ENCODE measurements at regions not wholly inside any gene's neighbourhood (a gene's known extent, or its start where the extent isn't known, plus 50 kb on each side); places are given as distances from the start of the nearest gene placed in this dataset.

DNA sequence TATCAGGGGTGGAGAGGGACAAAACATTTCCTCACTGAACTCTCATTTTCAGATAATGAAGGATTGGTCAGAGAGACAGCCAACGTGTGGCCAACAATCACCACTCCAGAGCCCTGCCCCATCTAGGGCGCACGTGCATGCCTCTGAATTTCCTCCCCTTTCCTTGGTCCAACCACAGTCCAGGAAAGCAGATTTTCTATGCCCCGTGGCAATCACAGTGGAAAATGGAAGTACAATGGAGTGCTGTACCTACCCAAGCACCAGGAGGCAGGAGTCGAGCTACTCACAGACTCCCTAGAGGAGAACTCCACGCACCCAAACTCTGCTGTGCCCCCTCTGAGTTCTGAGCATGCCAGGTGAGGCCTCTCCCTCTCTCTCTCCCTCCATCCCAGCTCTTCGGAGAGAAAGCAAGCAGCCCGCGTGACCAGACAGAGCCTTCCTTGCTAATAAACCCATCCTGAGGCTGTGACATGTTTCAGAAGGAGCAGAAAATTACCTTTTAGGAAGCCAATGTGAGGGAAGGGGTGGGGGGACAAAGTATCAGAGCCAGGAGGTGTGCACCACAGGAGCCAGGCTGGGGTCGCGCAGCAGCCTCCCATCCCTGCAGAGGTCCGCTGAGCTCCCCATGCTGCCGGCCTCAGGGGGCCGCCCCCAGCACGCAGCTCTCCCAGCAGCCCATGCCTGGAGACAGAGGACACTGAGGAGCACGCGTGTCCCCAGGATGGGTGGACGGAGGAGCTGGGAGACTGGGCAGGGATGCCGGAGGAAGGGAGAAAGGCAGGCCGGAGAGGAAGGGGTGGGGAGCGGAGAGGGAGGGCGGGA, 73.4 kb downstream of the PITPNM2 start:
- DNase-seq (ENCODE audit: low read depth) = no peak

DNA sequence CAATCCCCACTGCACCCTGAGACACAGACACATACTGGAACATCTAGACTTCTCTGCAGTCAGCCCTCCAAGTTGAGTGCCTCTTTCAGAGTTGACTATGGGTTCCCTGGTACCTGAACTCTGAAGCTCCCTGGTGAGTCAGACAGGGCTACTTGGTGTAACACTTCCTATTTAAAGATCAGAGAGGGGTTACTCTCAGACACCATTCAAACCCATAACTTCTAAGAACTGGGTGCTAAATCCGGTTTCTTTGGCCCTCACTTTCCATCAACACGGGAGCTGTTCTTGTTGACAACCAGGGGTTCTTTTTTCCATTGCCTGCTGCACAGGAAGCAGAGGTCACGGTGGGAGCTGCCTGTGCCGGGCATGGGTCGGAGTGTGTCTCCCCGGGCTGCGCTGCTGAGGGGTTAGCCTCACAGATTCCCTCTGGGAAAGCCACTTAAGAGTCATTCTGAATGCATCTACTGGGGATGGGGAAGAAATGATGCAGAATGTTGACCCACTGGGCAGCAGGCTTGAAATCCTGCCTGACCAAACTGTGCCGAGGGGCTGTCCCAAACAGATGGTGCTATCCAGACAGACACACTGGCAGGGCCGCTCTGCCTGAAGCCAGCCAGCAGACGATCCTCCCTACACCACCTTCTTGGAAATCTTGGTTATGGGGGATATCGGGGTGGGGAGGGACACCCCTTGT, 74.1 kb downstream of the PITPNM2 start:
- DNase-seq (ENCODE audit: low read depth) = peak; percentile 35

- DNase-seq (ENCODE audit: low read depth) = peak; percentile 55
Measured at GRCh38 chr12:123075646-123076171, 75.2 kb downstream of the PITPNM2 start.

DNA sequence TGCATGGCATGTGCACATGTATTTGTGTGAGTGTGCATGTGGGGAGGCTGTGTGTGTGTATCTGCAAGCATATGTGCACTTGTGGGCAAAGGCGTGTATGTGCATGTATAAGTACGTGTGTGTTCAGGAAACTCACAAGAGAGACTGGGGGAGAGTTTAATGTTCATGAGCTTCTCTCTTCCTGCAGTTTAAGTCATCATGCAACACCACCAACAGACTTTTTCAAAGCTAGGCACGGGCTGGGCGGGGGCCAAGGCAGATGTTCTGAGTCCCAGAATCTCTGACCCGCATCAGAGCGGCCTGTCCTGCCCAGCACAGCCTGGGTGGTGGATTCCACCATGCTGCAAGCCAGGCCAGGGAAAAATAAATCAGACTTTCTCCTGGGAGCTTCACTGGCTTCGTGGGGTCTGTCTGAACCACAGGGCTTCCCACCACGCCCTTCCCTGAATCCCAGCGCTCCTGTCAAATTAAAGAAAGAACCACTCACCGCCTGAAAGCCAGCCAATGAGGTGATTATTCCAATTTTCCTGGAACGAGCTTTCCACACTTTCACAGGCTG, 75.7 kb downstream of the PITPNM2 start:
- DNase-seq (ENCODE audit: low read depth) = no peak

DNA sequence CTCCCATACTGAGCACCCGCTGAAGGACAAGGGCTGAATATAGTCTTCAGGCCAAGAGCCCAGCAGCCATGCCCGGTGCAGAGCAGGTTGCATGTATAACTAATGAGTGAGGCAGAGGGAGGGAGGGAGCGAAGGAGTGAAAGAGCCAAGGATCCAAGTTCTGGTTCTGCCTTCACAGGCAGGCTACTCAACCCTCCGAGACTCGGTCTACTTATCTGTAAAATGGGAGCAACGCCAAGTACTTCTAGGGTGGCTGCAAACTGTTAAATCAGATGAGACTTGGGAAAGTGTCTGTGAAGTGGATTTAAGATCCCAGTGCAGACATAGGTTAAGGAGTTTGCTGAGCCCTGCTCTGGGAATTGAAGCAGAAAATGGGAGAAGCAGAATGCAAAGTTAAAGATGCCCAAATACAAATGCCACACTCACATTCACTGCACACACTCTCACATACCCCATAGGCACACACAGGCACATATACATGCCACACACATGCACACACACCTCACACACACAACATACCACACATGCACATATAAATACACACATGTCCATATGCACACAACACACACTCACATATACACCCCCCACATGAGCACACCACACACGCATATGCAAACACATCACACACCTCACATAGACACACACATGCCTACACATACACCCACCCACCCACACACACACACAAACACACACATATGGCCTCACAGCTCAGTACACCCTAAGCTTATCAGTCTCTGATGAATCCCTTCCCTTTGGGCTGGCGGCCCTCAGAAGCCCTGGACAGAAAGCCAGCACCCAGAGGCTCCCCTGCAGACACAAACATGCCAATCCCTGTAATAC, 76.7 kb downstream of the PITPNM2 start:
- no peak for DNase-seq (ENCODE audit: low read depth)

GRCh38 chr12:123073292-123073691, 77.6 kb downstream of the PITPNM2 start:
- DNase-seq (ENCODE audit: low read depth) = no peak

DNA sequence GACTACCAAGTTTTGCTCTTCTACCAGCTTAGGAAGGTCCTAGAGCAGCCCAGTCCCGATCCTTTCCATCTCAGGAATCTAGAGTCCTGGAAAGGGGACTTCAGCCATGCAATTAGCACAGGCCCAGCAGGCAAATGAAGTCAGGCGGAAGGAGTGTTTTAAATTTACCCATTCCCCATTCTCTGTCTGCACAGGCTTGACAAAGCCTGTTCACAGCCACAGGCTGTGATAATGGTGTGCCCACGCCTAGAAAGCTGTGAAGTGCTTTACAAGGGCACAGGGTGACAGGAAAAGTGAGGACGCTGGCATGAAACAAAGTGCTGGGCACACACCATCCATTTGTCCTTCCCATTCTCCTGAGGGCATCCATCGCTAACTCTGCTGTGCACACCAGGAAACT, 79.0 kb downstream of the PITPNM2 start:
- no peak for DNase-seq (ENCODE audit: low read depth)

- no peak for DNase-seq (ENCODE audit: low read depth)
Measured at GRCh38 chr12:123071099-123071800, 79.6 kb downstream of the PITPNM2 start.

DNA sequence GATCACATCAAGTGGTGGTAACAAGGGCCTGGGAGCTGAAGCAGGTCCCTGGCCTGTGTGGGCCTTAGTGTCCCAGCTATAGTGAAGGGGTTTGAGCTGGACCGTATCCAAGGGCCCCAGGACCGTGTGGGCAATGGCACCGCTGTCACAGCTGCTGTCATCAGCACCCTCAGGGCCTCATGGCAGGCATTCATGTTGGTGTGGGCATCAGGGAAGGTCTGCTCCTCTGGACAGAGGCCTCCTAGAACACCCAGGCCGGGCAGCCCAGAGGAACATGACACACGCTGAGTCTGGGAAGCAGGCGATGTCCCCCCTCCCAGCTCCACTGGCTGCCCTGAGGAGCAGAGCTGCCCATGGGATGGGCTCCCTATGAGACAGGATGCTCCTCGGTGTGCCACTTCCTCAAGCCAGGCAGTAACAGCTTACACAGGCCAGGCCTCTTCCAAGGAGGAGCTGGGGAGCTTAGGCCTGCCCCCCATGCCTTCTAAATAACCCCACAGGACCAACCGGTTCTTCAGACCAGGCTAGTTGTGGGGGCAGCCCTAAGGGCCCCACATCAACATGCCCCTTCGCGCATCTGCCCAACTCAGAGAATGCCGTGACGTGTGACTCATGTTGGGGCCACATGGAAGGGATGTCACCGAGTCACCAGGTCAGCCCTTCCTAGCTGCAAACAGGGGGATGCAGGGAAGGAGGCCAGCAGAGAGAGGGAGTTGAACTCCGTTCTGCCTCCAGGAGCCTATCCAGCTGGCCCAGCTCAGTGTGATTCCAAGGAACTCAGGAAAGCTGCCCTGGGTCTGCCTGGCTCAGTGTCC, 80.4 kb downstream of the PITPNM2 start:
- no peak for DNase-seq (ENCODE audit: low read depth)

DNA sequence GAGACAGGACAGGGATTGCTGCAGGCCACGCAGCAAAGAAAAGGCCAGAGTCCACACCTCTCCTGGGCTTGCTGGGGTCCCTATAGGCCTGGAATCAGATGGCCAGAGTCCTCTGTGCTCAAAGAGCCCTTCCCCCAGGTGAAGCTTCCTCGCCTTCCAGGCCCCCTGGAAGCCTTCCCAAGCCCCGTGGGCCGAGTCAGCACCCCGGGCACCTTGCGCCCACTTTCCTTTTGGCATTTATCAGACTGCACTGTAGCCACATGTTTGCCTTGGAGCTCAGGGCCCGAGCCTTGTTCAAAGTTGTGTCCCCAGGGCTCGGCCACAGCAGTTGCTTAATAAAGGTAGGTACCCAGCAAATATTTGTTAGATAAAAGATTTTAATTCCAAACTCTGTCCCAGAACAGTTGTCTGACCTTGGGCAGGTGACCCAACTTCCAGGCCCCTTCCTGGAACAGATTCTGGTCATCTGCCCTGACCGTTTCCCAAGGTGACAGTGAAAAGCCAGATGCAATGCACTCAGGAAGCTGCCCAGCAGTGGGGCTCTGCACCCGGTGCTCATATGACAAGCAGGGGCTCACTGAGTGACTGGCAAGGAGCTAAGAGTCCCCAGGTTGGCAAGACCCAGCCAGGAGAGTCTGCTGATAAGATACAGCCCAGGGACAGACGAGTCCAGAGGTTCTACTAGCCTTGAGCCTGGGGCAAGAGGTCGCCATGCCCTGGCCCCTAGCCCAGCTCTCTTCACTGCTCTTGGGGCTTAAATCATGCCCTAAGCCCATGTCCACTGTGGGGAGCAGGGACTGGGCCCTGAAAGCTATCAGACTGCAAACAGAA, 81.2 kb downstream of the PITPNM2 start:
- DNase-seq (ENCODE audit: low read depth) = no peak

DNA sequence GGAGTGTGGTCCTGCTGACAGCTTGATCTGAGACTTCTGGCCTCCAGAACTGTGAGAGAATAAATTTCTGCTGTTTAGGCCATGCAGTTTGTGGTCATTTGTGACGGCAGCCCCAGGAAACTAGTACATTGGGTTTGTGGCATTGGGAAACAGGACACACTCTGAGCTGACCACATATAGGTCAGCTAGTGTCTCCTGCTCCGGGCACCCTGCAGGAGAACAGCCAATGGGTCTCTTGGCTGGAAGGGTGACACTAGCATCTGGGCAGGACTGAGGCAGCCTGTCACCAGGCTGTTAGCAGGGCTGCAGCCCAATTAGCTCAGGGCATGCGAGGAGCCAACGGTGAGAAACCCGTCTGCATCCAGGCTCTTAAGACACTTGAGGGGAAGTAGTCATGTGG, 83.2 kb downstream of the PITPNM2 start:
- DNase-seq (ENCODE audit: low read depth) = no peak

GRCh38 chr12:123066384-123066710, 84.5 kb downstream of the PITPNM2 start:
- no peak for DNase-seq (ENCODE audit: low read depth)

GRCh38 chr12:123065676-123066383, 85.1 kb downstream of the PITPNM2 start:
- no peak for DNase-seq (ENCODE audit: low read depth)

GRCh38 chr12:123064885-123065619, 84.6 kb downstream of the ARL6IP4 start:
- DNase-seq (ENCODE audit: low read depth) = no peak

- DNase-seq (ENCODE audit: low read depth) = no peak
Measured at GRCh38 chr12:123064366-123064765, 83.9 kb downstream of the ARL6IP4 start.

DNA sequence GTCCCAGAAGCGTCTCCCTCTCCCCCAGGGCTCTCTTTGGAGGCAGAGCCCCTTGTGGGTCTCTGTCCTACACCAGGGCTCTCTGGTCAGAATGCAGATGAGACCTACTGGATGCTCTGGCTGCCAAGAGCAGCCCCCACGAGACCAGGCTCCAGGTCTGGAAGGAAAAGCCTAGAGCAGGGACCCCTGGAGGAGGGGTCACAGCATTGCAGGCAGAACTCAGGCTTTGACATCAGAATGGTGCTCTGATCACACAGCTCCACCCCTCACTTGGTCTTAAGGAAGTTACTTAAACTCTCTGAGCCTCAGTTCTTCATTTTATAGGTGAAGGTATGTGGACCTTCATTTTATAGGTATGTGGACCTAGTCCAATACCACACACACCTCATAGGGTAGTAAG, 83.1 kb downstream of the ARL6IP4 start:
- DNase-seq (ENCODE audit: low read depth) = no peak

GRCh38 chr12:123062681-123063486, 82.4 kb downstream of the ARL6IP4 start:
- no peak for DNase-seq (ENCODE audit: low read depth)

Measured in activated T-cell treated with anti-CD3 and anti-CD28 coated beads for 1 hour (primary cell).